SW480 (cell line): ENCODE measurements at regions not wholly inside any gene's neighbourhood (a gene's known extent, or its start where the extent isn't known, plus 50 kb on each side); places are given as distances from the start of the nearest gene placed in this dataset.
A peak's percentile ranks its signal among the peaks of the same experiment; 100 is the strongest.

Experiments
- DNase-seq: peaks from one replicate; pipeline ENCODE4 v3.0.0-alpha.2; 2016; ENCODE audit warnings: low spot score

DNA sequence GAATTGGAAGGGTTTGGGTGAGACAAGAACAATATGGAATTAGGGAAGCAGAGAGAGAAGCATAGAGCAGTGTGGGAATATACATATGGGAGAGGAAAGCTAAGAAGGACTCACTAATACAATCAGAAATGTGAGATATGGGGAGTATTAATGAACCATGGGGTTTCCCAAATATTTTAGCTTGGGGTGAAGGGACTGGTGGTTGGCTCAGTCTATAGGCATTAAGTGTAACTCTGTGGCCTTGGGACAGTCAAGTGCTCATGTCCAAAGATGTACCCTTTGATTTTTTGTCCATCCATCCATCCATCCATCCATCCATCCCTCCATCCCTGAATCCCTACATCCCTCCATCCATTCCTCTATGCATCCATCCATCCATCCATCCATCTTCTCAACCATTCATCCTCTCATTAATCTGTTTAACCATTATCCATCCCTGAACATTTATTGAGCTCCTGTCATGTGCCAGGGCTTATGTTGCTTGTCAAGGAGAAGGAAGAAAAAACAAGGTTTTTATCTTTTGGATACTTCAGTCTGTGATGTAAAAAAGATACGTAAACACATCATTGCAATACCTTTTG is 263.4 kb upstream of the CHD6 start:
- no peak for DNase-seq

DNA sequence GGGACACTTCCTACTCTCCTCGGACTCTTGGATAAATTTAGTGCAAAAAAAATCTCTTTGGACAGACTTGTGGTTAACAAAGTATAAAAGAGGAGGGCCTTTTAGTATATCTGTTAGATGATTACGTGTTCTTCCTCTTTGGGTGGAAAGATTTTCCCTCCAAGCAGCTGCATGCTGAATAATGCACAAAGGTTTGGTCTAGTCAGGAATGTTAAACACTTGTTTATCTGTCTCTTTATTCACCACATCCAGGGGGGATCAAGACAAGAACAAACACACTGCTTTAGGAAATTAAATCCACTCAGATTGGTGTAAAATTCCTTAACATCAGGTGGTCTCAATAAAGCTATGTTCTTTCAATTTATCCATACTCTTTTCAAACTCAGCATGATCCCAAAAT is 260.9 kb upstream of the CHD6 start:
- no peak for DNase-seq

- DNase-seq: no peak
Observed at GRCh38 chr20:41877911-41878310, 259.7 kb upstream of the CHD6 start.

DNA sequence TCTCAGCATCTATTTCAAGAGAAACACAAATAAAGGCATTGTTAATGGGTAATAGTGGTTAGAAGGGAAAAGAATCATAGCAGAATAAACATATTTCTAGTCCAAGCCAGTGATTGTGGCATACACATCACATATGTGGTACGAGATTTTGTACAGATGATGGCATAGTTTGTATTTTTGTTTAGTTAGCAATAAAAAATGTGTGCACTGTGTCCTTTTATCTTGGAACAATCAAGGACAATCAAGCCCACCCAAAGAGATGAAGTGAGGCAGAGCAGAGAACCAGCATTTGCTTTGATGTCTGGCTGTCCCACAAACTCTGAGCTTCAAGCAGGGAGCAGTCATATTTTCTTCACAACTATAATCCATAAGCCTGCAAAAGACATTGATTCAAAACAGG is 256.5 kb upstream of the CHD6 start:
- DNase-seq: no peak

GRCh38 chr20:41872930-41873329 is 254.8 kb upstream of the CHD6 start:
- DNase-seq: no peak

DNA sequence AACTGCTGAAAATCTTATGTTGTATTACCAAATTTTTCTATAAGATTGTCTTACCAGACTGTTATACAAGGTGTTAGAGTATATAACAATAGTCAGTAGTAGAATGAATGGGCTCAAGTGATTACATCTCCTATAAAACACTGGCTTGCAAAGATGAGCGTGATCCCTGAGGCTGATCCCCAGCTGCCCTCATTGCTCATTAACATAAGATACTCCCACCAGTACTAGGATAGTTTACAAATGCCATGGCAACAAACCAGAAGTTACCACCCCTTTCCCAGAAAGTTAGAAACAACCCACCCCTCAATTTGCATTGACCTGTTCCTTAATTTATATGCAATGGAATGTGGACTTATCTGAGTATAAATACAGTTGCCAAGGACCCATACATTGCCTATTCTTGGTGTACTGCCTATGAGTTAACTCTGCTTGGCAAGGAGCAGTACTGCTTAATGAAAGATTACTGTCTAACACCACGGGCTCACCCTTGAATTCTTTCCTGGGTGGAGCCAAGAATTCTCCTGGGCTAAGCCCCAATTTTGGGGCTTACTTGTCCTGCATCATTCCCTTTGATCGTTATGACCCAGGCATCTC is 252.8 kb upstream of the CHD6 start:
- DNase-seq: no peak

GRCh38 chr20:41869261-41869660 is 251.1 kb upstream of the CHD6 start:
- no peak for DNase-seq

GRCh38 chr20:41865938-41866337 is 247.8 kb upstream of the CHD6 start:
- no peak for DNase-seq

DNA sequence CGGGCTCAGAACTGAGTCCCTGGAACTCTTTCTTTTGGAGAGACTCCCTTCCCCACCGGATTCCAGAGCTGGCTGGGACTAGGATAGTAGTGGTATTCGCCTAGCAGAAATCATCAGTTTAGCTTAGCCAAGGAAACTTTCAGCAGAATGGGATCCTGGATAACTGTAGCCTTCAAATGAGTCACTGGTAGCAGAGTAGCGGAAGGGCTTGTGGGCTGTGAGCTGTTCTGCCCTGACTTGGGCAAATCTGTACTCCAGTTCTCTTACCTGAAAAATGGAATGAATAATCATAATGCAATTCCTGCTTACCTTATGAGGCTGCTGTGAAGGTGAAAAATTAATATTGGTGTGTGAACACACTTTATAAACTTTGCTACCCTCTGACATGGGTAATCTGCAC is 244.3 kb upstream of the CHD6 start:
- DNase-seq: peak; percentile 21

- DNase-seq: peak; percentile 26
Observed at GRCh38 chr20:41861772-41862422, 243.7 kb upstream of the CHD6 start.

DNA sequence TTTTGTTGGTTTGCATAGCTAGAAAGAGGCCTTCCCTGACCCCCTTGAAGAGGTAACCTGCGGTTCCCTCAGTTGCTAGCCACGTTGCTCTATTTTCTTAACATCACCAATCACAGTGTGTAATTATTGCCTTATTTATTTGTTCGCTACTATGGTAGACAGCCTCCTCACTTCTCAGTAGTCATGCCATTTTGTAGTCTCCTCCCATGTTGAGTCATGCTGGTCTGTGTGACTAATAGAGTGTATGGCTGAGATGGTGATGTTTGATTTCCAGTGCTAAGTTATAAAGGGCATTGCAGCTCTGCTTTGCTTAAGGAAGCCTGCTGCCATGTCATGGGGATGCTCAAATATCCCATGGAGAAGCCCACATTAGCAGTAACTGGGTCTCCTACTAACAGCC is 236.6 kb upstream of the CHD6 start:
- DNase-seq: peak; percentile 58

- DNase-seq: no peak
Observed at GRCh38 chr20:41853806-41854205, 235.6 kb upstream of the CHD6 start.

- DNase-seq: no peak
Observed at GRCh38 chr20:41848180-41848579, 230.0 kb upstream of the CHD6 start.

DNA sequence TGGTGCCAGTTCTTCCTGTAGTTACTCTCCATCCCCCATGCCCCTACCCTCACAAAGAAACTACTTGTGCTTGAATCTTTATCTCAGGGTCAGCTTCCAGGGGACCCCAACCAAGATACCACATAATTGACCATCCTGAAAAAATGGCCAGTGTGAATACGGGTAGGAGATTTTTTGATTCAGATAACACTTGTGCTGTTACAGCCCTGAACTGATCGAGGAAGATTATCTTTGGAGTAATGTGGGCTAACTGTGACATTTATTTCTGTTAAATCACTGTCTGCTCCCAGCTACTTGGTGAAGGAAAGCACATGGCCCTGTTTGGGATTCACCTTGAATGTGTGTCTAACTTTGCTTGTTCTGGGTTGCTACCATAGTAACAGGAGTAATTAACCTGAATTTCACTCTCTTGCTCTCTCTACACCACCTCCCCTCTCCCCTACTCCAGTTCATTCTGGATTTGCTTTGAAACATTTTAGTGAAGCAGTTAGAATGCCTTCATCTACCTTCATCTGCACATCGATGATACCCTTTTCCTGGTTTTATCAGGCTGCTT is 219.6 kb upstream of the CHD6 start:
- DNase-seq: no peak

- DNase-seq: no peak
Observed at GRCh38 chr20:41833739-41834138, 215.6 kb upstream of the CHD6 start.

DNA sequence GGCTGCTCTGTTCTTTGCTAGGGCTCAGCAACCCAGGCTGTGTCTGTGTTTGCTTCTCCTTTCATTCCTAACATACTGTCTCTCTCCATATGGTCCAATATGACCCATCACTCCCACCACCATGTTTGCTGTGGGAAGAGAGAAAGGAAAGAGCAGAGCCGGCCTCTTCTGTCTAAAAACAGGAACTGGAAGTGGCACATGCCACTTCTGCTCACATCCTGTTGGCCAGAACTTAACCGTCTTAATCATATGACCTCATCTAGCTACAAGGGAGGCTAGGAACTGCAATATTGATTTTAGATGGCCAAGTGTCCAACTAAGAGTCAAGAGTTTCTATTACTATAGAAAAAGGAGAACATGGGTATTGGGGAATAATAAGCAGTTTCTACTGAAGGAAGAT is 212.5 kb upstream of the CHD6 start:
- no peak for DNase-seq

DNA sequence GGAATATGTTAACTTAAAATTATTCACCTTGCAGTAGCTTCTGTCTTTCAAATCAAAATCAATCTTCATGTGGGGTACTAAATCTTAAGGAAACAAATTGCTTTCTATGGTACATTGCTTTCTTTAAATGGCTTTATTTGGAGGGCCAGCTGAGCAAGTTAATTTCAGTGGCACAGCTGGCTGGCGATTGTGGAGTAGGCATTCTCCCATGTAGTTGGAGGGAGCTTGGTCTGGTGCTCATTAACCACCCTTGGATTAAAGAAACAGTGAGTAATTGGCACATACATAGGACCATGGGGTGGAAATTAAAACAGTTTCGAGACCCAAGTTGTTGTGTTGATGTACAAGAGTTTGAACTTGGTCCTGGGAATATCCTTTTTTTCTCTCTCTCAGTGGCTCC is 201.3 kb upstream of the CHD6 start:
- no peak for DNase-seq

DNA sequence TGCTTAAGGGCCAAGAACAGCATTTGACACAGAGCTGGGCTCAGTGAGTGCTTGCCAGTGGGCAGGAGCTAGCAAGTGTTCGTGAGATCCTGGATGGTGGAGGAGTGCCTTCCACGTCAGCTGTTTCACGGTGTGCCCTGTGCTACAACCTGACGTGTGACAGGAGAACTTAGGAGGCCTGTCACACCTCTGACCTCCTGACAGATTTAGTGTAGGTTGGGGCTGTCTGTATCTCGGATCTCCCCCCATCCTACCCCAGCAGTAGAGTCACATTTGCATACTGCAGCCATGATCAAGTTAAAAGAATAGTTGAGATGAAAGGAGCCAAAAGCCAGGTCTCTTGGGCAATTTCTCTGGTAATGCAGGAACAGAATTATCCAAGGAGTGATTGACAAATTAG is 200.8 kb upstream of the CHD6 start:
- DNase-seq: no peak

DNA sequence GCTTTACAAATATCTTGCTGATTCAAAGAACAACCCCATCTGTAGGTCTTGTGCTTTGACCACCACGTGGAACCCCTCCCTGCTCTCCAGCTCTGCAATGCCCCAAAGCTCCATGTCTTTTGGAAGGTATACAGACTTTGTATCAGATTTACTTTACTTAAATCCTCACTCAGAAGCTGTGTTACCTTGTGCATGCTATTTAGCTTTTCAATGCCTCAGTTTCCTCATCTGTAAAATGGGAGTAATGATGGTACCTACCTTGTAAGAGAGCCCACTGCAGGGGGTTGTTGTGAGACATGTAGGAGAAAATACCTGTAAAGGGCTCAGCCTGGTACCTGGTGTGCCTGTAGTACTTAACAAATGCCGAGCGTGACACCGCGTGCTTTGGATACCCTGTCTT is 200.2 kb upstream of the CHD6 start:
- DNase-seq: no peak

DNA sequence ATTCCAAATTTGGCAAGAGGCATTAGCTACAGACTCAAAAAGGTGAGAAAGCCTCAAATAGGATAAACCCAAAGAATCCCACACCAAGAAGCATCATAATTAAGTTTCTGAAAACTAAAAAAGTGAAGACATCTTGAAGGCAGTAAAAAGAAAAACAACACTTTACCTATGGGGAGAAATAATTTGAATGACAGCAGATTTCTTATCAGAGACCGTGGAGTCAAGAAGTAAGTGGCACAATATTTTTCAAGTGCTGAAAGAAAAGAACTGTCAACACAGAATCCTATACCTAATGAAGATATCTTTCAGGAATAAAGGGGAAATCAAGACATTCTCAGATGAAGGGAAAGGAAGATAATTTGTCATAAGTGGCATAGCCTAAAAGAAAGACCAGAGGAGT is 193.3 kb upstream of the CHD6 start:
- DNase-seq: no peak

GRCh38 chr20:41800040-41800439 is 181.9 kb upstream of the CHD6 start:
- no peak for DNase-seq

- no peak for DNase-seq
Observed at GRCh38 chr20:41798930-41799502, 180.8 kb upstream of the CHD6 start.

GRCh38 chr20:41786158-41786557 is 168.0 kb upstream of the CHD6 start:
- DNase-seq: peak; percentile 86
